Liver (tissue), 3 donors: ENCODE measurements at regions not wholly inside any gene's neighbourhood (a gene's known extent, or its start where the extent isn't known, plus 50 kb on each side); places are given as distances from the start of the nearest gene placed in this dataset.
A peak's percentile ranks its signal among the peaks of the same experiment; 100 is the strongest.

ENCODE experiments used
- ATF3 ChIP-seq: IDR thresholded peaks from 2 replicates; pipeline ENCODE4 v1.6.1; 2016; ENCODE audit warnings: antibody characterized with exemption
- CTCF ChIP-seq: fragments of 150-350 bp; IDR thresholded peaks from 2 replicates; pipeline ENCODE4 v1.5.1; 2017; ENCODE audit warnings: improper control_type of control experiment, low read depth, low read length; ENCODE audit not compliant: missing input control
- FOXA1 ChIP-seq: IDR thresholded peaks from 2 replicates; pipeline ENCODE4 v1.6.1; 2016; ENCODE audit warnings: antibody characterized with exemption
- HNF4G ChIP-seq: IDR thresholded peaks from 2 replicates; pipeline ENCODE4 v1.6.1; 2016; ENCODE audit warnings: antibody characterized with exemption
- NR2F2 ChIP-seq: IDR thresholded peaks from 2 replicates; pipeline ENCODE4 v1.6.1; 2016; ENCODE audit warnings: antibody characterized with exemption
- RAD21 ChIP-seq, 2 donors: IDR thresholded peaks; 2 replicates each; pipeline ENCODE4 v1.6.1; 2016; ENCODE audit warnings: antibody characterized with exemption in 2 of 2, mild to moderate bottlenecking in 2 of 2
- donor health status: healthy.
- donor health status: healthy.

GRCh38 chr14:89723930-89724627 lies 230.5 kb downstream of the EFCAB11 start:
- no peak for TF ChIP-seq CTCF
- TF ChIP-seq ATF3: no peak
- no peak for TF ChIP-seq RAD21 (IDR thresholded peaks at IDR 0.05)
- peak; percentile 33 for TF ChIP-seq FOXA1
- no peak for TF ChIP-seq HNF4G
- no peak for TF ChIP-seq NR2F2
